ENCODE measurements at regions not wholly inside any gene's neighbourhood (a gene's known extent, or its start where the extent isn't known, plus 50 kb on each side); places are given as distances from the start of the nearest gene placed in this dataset.
"Not testable (repeated sequence)": the region's sequence is repeated elsewhere in the genome, so short reads cannot be mapped to it uniquely, and the experiment has no call there.

DNA sequence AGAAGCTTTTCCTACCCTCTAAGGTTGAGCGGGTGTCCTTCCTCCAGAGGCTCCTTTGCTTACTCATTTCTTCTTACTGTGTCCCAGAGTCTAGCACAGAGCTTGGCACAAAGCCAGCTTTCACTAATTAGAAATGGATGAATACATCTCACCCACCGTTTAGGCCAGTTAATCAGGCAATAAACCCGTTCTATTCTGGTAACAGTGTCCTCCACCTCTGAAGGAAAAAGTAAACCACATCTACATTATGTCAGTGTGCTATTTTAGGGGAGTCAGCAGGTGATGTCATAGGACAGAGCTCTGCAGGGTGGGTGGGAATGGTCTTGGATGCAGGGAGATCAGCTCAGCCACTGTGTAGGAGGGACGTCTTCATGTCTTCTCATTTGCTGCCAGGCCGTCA, 109.2 kb downstream of the OSTF1 start:
- no peak for DNase-seq

DNA sequence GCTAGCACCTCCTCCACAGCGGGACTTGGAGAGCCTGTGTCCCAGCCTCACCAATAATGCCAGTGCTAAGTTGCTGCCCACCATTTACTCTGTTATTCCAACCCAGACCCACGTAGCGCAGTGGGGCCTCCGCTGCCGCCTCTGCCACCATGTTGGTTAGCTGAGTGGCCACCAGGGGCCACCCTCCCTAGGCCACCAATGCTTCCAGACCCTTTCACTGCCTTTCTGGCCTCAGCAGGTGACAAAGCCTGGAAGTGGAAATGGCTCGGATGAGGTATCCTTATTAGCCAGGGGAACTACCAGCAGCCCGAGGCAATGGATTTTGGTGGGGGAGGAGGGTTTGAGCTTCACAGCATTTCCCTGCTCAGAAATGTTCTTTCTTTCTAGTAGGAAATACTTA, 110.1 kb downstream of the OSTF1 start:
- DNase-seq: no peak

DNA sequence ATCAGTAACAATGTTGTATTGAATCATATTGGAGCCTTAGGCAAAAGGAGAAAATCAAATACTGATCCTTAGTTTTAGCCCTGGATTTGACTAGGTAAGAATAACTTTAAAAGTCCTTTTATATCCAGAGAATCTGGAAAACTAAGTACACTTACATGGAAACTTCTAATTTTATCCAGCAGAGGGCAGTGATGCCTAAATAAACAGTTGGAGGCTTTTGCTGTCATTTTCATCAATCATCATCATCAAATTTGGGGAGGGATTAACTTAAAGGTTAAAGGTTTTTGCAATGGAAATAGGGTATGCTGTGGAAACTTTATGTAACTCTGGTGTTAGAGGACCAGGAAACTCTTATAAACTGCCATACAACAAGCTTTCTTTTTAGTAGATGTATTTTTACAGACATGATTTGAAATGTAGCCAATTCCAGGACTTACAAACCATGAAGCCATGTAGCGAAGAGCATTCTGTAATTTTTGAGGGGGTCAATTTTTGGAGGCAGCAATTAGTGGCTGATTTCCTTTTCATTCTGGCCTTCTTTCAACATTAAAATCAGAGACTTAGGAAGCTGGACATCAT, 112.7 kb downstream of the OSTF1 start:
- peak in 1 of 2 experiments; percentile 8 for DNase-seq

DNA sequence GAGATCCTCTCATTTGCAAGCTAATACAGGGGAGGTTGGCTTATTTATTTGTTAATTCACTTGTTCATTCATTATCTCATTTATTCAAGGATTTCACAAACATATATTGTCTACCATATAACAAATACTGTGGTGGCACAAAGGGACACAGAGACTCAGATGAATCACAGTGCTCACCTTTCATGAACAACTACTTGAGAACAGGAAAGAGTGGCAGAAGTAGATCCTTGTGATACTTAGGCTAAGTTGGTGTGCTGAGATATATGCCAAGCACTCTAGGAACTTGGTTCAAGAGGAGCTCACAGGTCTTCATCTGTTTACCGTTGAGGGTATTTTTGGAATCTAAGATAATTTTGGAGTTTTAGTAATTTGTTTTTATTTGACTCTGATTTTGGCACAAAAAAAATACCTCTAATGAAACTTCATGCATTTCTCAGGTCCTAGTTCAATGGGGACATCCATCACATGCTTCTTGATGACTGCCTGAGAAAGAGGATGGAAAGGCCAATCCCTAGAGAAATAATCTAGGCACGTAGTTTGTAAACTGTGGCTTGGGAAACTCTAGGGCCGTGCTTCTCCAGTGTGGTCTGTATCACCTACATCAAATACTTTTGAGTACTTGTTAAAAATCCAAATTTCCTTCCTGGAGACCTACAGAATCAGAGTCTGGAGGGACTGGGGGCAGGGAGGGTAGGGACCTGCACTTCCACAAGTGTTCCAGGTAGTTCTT, 113.3 kb downstream of the OSTF1 start:
- no peak for DNase-seq

DNA sequence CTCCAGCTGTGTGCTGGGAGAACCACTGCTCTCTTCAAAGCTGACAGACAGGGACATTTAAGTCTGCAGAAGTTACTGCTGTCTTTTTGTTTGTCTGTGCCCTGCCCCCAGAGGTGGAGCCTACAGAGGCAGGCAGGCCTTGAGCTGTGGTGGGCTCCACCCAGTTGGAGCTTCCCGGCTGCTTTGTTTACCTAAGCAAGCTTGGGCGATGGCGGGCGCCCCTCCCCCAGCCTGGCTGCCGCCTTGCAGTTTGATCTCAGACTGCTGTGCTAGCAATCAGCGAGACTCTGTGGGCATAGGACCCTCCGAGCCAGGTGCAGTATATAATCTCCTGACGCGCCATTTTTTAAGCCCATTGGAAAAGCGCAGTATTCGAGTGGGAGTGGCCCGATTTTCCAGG, 119.7 kb downstream of the OSTF1 start:
- not testable (repeated sequence) for DNase-seq

DNA sequence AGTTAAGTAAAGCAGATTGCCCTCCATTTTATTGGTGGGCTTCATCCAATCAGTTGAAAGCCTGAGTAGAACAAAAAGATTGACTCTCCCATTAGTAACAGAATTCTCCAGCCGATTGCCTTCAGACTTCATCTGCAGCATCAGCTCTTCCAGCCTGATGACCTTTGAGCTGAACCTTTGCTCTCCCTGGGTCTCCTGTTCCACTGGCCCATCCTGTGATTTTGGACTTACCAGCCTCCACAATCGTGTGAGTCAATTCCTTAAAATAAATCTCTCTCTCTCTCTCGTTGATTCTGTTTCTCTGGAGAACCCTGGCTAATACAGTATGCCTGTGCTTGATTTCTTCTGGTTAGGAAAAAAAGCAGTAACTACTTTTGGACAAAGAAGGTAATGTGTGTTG, 121.9 kb downstream of the OSTF1 start:
- no peak for DNase-seq

DNA sequence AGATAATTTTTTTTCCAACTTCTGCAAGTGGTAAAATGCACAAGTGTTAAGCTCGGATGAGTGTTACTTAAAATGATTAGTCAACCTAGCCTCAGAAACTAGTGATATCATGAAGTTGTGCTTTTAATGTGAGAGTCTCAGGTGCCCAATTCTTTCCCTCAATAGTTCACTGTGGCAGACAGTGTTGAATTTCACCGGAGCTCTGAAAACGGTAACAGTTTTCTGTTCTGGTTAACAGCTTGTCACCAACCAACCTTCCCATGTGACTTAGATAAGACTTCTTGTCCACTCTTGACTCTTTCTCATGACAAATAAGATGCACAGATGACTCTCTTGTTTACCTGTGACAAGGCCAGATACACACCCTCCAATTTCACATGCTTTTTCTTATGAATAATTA, 125.5 kb downstream of the OSTF1 start:
- DNase-seq: no peak

DNA sequence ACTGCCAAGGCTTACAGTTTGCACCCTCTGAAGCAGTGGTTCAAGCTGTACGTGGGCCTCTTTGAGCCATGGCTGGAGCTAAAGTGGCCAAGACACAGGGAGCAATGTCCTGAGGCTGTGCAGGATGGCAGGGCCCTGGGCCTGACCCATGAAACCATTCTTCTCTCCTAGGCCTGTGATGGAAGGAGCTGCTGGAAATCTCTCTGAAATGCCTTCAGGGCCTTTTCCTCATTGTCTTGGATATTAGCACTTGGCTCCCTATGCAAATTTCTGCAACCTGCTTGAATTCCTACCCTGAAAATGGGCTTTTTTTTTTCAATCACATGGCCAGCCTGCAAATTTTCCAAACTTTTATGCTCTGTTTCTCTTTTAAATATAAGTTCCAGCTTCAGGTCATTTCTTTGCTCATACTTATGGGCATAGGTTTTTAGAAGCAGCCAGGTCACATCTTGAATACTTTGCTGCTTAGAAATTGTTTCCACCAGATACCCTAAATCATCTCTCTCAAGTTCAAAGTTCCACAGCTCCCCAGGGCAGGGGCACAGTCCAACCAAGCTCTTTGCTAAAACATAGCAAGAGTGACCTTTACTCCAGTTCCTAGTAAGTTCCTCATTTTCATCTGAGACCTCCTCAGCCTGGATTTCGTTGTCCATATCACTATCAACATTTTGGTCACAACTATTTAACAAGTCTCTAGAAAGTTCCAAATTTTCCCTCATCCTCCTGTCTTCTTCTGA, 138.3 kb downstream of the OSTF1 start:
- no peak for DNase-seq

DNA sequence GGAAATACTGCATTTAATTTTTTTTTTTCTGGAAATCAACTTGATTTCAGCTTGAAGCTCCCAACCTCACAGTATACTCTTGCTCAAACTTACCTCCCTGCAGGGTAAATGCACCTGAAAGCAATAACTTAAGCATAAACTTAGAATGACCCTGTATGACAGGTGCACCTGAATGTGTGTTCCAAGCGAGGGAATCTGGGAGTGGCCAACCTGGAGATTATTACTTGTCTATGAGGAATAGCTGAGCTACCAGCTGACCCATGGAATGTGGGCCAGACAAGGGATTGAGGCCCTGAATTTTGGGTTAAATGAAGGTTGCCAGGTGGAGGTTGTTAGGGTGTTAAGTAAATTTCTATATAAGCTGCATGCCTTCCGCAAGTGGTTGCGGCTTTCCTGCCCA, 140.6 kb downstream of the OSTF1 start:
- DNase-seq: no peak

DNA sequence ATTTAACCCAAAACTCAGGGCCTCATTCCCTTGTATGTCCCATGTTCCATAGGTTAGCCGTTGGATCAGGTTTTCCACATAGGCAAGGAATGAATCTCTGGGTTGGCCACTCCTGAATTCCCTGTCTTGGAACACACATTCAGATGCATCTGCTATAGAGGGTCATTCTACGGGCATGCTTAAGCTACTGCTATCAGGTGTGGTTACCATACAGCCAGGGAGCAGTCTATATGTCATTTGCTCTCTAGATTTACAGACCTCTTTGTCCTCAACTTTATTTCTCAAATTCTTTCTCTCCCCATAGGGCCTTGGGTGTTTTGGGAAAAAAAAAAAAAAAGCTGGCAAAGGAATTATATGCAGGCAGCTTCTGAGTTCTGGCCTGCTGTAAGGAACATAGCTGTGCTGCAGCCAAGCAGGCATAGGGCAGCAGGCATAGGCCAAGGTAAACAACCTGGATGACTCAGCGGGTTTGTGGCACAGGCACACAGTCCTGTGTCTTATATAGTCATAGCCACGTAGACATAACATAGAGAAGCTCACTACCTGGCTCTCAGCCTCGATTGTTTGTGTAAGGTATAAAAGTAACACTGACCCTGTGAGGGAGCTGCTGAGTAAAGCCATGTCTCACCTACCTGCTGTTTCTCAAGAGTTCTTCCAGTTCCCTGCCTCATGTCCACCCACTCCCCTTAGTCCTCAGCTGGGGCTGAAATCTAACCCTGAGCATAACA, 141.5 kb downstream of the OSTF1 start:
- DNase-seq: no peak

DNA sequence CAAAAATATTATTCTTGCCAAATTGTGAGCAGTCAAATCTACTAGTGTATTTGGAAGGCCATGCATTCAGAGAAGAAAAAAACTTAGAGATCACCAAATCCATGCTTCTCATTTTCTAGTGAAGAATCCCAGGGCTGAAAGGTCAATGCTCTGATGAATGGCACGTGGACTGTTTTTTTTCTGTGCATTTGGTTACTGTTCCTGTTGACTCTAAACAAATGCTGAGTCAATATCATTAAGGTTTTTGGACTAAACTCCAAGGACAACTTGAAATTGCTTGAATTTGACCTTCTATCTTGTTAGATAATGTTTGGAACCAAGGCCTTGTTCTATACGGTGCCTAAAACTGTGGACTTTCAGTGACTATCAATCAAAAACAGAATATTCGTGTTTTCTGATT, 142.2 kb downstream of the OSTF1 start:
- no peak for DNase-seq

DNA sequence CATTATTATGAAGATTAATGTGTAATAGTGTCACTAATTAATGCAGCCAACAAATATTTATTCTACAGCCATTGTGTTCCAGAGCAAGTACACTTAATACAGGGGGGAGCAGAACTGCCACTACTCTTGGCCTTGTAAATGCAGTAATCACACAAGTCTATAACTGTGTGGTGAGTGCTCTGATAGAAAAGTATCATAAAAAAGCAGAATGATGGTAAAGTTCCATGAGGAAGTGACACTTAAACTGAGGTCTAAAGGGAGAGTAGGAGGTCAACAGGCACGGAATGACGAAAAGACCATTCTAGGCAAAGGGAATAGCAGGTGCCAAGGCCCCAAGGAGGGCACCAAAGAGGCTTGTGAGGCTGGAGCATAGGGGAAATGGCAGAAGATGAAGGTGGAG, 142.9 kb downstream of the OSTF1 start:
- DNase-seq: no peak

DNA sequence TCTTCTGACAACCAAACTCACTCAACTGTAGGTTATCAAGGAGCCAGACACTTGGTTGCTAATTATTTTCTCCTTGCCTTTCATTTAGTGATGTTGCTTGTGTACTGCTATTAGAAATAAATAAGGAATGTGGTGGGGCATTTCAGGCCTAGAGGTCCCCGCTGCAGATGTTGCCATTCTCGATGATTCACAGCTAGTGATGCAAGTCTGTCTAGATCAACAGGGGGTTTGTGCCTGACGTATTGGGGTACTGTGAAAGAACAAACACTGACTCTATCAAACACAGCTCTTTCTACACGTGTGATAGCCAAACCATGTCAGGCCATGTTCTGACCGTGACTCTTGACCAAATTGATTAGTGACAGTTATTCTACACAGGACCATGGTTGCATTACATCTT, 144.7 kb downstream of the OSTF1 start:
- no peak for DNase-seq

DNA sequence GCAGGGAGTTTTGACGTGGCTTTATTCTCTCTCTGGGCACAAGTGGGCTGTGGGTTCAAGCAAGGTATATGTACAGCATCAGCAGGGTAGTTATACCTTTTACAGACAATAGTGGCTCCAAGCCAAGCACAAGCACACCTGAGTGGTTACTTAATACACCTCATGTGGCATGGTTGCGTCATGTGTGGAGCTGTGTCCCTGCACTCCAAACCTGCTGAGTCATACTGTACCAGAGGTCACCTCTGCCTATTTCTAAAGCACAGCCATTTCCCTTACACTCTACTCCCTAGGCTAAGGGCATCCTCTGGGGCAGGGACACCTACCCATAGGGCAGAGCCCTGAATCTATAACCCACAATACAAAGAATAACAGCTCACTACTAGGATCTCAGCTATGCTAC, 147.3 kb downstream of the OSTF1 start:
- no peak for DNase-seq

DNA sequence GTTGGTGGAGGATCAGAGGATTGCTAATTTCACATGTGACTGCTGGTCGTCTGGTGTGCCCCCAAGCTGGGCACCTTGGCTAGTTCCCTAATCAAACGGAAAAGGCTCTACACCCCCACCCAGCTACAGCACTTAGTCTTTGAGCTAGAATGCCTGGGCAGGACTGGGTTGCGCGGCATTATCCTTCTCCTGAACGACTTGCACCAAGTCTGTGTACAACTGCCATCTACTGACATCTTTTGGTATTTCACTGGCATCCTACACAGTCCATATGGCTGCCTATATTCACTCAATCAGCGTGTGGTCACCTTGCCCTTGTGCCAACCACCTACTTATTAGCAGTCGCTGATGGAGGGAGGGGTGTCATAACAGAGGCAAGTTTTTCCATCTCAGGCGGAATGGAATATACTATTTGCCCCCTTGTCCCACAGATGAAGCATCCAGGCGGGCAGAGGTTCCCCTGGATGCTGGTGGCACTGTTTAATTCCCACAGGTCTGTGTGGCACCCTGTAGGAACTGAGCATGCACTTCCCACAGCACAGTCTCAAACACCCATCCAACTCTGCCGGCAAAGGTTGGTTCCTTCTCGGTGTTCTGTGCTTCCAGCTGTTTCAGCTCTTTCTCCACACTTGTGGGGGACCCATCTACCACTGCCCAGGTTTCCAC, 150.1 kb downstream of the OSTF1 start:
- DNase-seq: no peak

DNA sequence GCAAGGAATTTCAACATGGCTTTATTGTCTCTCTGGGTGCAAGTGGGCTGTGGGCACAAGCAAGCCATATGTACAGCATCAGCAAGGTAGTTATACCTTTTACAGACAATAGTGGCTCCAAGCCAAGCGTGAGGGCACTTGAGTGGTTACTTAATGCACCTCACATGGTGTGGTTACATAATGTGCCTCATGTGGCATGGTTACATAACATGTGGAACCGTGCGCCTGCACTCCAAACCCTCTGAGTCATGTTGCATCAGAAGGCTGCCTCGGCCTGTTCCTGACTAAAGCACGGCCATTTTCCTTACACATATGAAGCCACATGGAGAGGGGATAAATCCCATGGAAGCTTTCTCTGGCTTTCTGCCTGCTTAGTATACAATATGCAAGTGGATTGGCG, 150.9 kb downstream of the OSTF1 start:
- no peak for DNase-seq

DNA sequence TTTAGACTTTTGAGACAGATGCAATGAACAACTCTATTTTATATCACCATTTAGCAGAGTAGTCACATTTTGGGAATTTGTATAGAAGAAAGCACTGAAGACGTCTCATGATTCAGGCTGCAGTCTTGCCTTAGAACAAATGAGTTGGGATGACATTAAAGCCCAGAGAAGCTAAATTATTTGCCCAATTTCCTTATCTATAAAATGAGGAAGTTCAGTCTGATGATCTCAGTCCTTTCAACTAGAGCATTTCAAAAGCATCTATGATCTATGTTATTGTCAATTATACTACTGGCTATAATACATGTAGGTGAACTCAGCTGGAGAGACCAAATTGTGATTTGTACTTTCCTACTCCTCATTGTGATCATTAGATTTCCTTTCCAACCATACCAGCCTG, 154.1 kb downstream of the OSTF1 start:
- no peak for DNase-seq

DNA sequence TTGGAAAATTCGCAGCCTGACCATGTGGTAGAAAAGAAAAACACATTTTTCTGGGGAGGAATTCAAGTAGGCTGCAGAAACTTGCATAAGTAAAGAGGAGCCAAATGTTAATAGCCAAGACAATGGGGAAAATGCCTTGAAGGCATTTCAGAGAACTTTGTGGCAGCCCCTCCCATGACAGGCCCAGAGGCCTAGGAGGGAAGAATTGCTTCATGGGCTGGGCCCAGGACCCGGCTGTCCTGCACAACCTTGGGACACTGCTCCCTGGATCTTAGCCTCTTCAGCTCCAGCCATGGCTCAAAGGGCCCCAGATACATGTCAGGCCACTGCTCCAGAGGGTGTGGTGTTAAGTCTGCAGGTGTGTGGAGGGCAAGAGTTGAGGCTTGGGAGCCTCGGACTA, 158.6 kb downstream of the OSTF1 start:
- no peak for DNase-seq

DNA sequence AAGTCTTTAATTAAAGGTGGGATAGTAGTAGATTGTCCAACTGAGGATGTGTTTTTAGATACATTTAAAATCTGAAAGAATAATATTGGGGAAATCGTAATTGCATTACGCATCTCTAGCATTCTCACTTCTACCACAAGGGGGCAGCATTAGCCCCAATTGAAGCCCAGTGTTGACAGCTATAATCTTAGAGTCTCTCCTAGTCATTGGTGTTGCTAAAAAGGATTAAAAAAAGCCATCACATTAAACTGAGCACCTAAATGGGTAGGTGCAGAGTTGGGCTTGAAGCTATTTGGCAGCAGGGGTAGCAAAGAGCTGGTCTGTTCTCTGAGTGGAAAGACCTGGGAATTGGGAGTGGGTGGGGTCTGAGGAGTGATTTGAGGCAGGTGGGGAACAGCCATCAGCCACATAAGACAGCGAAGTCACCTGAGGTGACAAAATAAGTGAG, 177.2 kb downstream of the OSTF1 start:
- DNase-seq: peak in 1 of 2 experiments; percentile 0

DNA sequence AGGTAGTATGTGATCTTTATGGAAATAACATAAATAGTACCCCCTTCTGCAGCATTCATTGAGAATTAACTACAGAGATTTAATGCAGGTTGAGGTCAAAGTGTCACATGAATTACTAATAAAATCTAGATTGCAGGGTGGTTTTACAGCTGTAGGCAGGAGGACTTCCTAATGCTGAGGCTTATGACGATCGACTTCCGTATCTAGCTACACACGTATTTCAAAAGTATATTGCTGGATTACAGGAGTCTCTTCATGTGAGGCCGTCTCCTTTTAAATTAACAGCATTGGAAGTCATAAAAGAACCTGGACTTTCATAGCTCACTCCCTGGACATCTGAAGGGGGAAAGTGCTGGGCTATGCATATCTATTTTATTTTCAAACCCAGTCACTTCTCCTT, 180.9 kb downstream of the OSTF1 start:
- no peak for DNase-seq

DNA sequence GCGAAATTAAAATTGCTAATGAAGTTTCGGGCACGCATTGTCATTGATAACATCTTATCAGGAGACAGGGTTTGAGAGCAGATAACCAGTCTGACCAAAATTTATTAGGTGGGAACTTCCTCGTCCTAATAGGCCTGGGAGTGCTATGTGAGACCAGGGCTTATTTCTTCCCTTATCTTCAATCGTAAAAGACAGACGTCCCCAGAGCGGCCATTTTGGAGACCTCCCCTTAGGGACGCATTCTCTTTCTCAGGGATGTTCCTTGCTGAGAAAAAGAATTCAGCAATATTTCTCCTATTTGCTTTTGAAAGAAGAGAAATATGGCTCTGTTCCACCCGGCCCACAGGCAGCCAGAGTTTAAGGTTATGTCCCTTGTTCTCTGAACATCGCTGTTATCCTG, 184.7 kb downstream of the OSTF1 start:
- not testable (repeated sequence) for DNase-seq

DNA sequence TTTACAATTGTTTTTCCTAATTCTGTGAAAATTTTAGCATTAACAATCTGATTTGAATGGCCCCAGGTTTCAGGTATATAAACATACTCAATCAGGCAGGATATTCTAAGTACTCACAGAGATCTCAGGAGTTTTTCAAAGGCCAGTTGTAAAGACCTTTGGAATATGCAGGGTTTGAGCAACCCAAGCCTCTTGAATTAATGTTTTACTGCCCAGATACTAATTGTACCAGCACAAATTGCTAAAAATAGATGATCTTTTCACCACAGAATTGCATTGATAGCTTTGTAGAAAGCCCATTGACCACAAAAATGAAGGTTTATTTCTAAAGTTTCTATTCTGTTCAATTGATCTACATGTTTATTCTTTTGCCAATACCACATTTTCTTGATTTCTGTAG, 186.5 kb downstream of the OSTF1 start:
- DNase-seq: no peak

DNA sequence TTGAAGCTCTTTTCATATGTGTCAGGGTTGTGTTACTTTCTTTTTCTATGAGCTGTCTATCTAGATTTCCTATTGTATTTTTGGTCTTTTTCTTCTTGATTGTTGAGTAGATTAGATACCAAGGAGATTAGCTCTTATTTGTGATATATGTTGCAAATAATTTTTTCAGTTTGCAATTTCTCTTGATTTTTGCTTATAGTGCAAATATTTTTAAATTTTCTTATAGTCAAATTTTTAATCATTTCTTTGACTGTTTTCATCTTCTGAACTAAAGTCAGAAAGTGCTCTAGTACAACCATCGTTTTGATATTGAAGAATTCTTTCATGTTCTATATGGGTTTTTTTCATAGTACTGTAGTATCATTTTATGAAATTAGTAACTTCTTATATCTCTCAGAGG, 193.7 kb downstream of the OSTF1 start:
- DNase-seq: no peak

Data from NCI-H187 (cell line).